NCI-H1417 (cell line): ENCODE measurements at regions not wholly inside any gene's neighbourhood (a gene's known extent, or its start where the extent isn't known, plus 50 kb on each side); places are given as distances from the start of the nearest gene placed in this dataset.

ENCODE experiments used
- DNase-seq, 3 experiments: peaks; one replicate each; lab custom pipeline; 2025; lab: John Stamatoyannopoulos, UW

GRCh38 chr4:1476140-1476513 lies 69.9 kb upstream of the NKX1-1 start:
- DNase-seq, result no peak

GRCh38 chr4:1475277-1476139 lies 69.3 kb upstream of the NKX1-1 start:
- DNase-seq, result no peak

GRCh38 chr4:1474126-1475090 lies 68.2 kb upstream of the NKX1-1 start:
- no peak for DNase-seq

- DNase-seq, result no peak
Measured at GRCh38 chr4:1473718-1474117, 67.5 kb upstream of the NKX1-1 start.

GRCh38 chr4:1472911-1473518 lies 66.8 kb upstream of the NKX1-1 start:
- DNase-seq, result no peak

- DNase-seq, result no peak
Measured at GRCh38 chr4:1472148-1472797, 66.0 kb upstream of the NKX1-1 start.

- DNase-seq, result no peak
Measured at GRCh38 chr4:1471443-1472147, 65.4 kb upstream of the NKX1-1 start.

GRCh38 chr4:1470816-1471442 lies 64.7 kb upstream of the NKX1-1 start:
- no peak for DNase-seq

GRCh38 chr4:1470393-1470670 lies 64.1 kb upstream of the NKX1-1 start:
- DNase-seq, result no peak

GRCh38 chr4:1469607-1470392 lies 63.6 kb upstream of the NKX1-1 start:
- no peak for DNase-seq

- no peak for DNase-seq
Measured at GRCh38 chr4:1469043-1469442, 62.8 kb upstream of the NKX1-1 start.

GRCh38 chr4:1467581-1468458 lies 61.6 kb upstream of the NKX1-1 start:
- DNase-seq, result no peak

- no peak for DNase-seq
Measured at GRCh38 chr4:1466863-1467165, 60.6 kb upstream of the NKX1-1 start.

GRCh38 chr4:1466034-1466862 lies 60.0 kb upstream of the NKX1-1 start:
- DNase-seq, result no peak

- DNase-seq, result no peak
Measured at GRCh38 chr4:1465173-1466033, 59.2 kb upstream of the NKX1-1 start.

GRCh38 chr4:1464581-1465171 lies 58.4 kb upstream of the NKX1-1 start:
- DNase-seq, result no peak

- no peak for DNase-seq
Measured at GRCh38 chr4:1463927-1464540, 57.8 kb upstream of the NKX1-1 start.
